Left cardiac atrium (tissue), 4 donors: ENCODE measurements at regions not wholly inside any gene's neighbourhood (a gene's known extent, or its start where the extent isn't known, plus 50 kb on each side); places are given as distances from the start of the nearest gene placed in this dataset.
"Not testable (repeated sequence)": the region's sequence is repeated elsewhere in the genome, so short reads cannot be mapped to it uniquely, and the experiment has no call there.

Experiments
- ATAC-seq, 2 donors: fragments of 200-7000 bp; cut with Tn5 transposase; one replicate each; pipeline ENCODE4 v1.9.1; 2020; ENCODE audit warnings: mild to moderate bottlenecking in 2 of 2, moderate library complexity in 2 of 2
- DNase-seq: peaks from one replicate; pipeline ENCODE4 v3.0.0-alpha.2; 2020
- intact Hi-C, 2 donors: fragments of 100-400 bp; cut with DNase I; formaldehyde crosslinking; loops; one replicate each; pipeline versions ENCODE4 v1.14.1 to v1.15.1; 2022 to 2023
- donor health status: DM: no; HTN: yes; CAD: no.
- donor health status: DM: no; HTN: yes; CAD: no; lungs with severe emphysema.
- donor health status: DM: yes; HTN: yes; CAD: no.
- donor health status: Dilated cardiomyopathy.

DNA sequence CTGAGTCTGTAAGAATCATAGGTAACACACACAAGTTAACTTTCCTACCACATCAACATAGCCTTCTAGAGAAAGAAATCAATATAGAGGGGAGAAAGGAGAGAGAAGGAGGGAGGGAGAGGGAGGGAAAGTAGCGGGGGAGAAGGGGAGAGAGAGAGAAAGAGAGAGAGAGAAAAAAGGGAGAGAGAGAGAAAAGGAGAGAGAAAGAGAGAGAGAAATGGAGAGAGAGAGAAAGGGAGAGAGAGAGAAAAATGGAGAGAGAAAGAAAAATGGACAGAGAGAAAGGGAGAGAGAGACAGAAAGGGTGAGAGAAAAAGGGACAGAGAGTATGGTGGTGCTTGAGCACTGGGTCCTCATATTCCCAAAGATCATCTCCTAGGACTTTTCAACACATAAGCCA is 591.7 kb downstream of the ZEB2 start:
- intact Hi-C loops = no loop called here
- ATAC-seq (no peak), DNase-seq (no peak)

- no peak for ATAC-seq
- no peak for DNase-seq
- intact Hi-C loops = no loop called here
These were observed 593.2 kb downstream of the ZEB2 start for GRCh38 chr2:143926736-143927135.

DNA sequence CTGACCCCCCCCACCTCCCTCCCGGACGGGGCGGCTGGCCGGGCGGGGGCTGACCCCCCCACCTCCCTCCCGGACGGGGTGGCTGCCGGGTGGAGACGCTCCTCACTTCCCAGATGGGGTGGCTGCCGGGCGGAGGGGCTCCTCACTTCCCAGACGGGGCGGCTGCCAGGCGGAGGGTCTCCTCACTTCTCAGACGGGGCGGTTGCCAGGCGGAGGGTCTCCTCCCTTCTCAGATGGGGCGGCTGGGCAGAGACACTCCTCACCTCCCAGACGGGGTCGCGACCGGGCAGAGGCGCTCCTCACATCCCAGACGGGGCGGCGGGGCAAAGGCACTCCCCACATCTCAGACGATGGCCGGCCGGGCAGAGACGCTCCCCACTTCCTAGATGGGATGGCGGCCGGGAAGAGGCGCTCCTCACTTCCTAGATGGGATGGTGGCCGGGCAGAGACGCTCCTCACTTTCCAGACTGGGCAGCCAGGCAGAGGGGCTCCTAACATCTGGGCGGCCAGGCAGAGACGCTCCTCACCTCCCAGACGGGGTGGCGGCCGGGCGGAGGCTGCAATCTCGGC is 597.6 kb downstream of the ZEB2 start:
- ATAC-seq, DNase-seq, intact Hi-C loops: not testable (repeated sequence)

GRCh38 chr2:143918465-143918989 is 601.4 kb downstream of the ZEB2 start:
- no peak for DNase-seq
- no peak for ATAC-seq
- intact Hi-C loops = no loop called here

DNA sequence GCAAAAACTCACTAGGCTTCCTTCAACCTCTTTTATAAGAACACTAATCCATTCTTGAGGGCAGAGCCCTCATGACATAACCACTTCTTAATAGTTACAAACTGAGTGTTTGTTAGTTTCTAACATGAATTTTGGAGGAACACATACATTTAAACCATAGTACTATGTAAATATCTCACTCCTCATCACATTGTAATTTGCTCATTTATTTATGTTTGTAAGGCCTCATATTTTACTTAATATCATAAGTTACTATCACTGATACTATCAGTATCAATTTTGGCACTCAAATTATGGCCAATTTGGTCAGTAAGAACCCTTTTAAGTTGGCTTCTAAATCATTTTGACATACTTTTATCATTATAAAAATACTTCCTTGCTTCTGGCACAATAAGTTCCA is 603.1 kb downstream of the ZEB2 start:
- intact Hi-C loops = no loop called here
- DNase-seq (no peak), ATAC-seq (no peak)

GRCh38 chr2:143909577-143910353 is 610.2 kb downstream of the ZEB2 start:
- ATAC-seq (no peak), DNase-seq (no peak)
- intact Hi-C loops = no loop called here

- DNase-seq = no peak
- no peak for ATAC-seq
- intact Hi-C loops = no loop called here
These were observed 611.1 kb downstream of the ZEB2 start for GRCh38 chr2:143908843-143909242.

DNA sequence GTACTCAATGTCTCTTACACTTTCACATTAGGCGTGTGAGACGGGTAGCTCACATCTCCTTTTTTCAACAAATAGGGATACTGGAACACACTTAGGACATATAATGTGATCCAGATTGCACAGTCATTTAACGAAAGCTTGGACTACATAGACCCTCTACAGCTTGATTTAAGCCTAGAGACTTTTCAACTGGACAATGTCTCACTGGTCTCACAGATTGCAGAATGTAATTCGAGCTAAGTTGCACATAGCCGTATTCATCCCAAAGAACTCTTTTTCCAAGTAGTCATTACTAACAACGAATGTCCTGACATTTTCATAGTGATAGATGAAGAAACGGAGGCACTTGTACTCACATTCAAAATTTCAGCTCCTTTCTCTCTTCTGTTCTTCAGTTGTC is 612.1 kb downstream of the ZEB2 start:
- ATAC-seq (no peak), DNase-seq (no peak)
- intact Hi-C loops = no loop called here

DNA sequence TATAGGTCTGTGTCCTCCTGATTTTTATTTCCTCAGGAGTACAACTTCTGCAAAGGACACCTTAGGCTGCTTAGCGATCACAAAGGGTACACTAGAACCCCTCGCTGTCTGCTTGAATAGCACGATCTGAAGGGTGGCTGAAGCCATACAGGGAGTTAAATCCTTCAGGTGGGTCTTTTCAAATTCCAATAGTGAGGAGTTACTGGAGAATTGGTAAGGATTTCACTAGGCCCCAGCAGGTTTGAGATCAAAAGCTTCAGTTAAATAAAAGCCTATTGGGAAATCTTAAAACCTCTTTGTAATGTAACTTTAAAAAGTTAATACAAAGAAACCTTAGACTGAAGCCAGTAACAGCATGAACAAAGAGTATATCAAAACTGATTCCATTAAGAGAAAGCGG is 613.1 kb downstream of the ZEB2 start:
- DNase-seq (no peak), ATAC-seq (no peak)
- intact Hi-C loops = no loop called here

DNA sequence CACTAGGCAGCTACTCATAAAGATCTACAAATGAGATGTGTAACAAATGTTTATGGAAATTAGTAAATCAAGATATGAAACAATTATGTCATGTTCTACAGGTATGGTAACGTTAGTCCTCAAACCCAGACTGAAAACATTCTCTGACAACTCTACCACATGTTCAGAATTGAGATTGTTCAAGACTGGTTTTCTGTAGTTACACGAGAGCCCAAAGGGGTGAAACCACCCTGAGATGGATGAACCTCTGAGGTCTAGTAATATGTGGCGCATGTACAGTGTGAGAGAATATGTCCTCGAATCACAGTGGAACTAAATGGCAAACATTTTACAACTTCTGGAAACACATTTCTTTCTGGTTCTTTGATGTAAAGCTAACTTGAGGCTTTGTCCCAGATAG is 614.3 kb downstream of the ZEB2 start:
- ATAC-seq = no peak
- intact Hi-C loops = no loop called here
- DNase-seq = no peak

DNA sequence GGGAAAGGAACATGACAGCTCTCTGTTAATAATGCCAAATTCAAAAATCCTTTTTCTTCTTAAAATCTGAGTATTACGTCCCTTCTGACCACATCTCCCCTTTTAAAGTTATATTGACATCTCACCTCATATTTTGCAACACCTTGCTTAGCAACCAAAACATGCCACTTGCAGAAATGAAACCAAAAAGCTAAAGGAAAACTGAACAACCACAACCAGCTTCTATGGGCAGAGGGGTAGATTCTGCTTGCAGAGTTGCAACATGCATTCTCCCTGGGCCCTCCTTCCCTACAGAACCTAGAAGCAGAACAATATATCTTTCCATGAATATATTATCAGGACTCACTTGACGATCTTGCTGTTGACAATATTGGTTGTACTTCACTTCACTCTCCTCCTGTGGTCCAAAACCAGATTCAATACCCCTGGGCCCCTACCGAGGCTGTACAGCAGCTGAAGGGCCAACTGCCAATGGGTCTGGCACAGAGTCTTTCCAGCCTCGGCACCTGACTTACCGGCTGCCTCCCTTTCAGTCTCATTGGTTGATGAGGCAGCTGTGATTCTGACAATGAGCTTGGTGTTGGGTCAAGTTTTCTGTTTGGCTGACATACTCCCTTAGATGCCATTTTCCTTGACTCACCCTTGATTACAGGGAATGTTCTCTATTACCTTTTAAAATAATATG is 616.6 kb downstream of the ZEB2 start:
- intact Hi-C loops = no loop called here
- ATAC-seq = no peak
- DNase-seq = no peak

- DNase-seq (no peak), ATAC-seq (peak in 1 of 2 donors; percentile 33)
- intact Hi-C loops = no loop called here
These were observed 618.6 kb downstream of the ZEB2 start for GRCh38 chr2:143901185-143901842.

GRCh38 chr2:143899987-143900386 is 619.9 kb downstream of the ZEB2 start:
- ATAC-seq = no peak
- intact Hi-C loops = no loop called here

DNA sequence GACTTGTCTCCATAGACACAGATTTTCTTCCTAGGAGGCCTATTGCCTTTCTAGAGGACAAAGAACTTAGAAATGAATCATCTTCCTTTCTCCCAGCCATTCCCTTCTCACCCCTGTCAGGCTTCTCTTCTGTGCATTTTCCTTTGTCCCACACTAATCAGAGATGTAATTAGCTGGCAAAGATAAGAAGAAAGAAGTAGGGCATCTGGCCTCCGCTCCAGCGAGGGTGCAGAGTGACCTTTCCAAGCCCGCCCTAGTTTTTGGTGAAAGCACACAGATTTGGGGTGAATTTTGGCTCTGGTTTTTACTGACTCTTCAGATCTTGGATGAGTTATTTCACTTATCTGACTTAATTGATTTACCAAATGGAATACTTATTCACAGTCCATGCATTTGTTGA is 626.5 kb downstream of the ZEB2 start:
- no peak for ATAC-seq
- no peak for DNase-seq
- intact Hi-C loops = no loop called here

More at GRCh38 chr2:143899987-143900386, 619.9 kb downstream of the ZEB2 start:
- DNase-seq = no peak

DNA sequence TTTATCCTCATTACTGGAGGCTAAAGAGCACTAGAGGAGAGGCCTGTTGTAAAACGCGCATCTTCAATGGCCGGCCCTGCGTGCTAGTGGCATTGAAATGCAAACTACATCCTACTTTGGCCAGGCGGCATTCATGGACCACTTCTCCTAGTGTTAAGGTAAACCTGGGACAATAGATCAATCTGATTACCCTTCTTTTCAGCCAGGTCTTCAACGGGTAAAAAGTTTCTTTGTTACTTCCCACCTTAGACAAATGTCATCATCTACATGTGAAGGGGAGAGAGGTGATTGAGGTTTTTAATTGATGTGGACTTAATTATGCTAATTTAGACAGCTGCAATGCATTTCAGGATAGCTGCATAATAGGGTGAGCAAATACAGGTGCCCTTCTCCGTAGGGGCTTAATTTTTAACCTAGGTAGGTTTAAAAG is 628.0 kb downstream of the ZEB2 start:
- ATAC-seq (no peak), DNase-seq (no peak)
- intact Hi-C loops = no loop called here

DNA sequence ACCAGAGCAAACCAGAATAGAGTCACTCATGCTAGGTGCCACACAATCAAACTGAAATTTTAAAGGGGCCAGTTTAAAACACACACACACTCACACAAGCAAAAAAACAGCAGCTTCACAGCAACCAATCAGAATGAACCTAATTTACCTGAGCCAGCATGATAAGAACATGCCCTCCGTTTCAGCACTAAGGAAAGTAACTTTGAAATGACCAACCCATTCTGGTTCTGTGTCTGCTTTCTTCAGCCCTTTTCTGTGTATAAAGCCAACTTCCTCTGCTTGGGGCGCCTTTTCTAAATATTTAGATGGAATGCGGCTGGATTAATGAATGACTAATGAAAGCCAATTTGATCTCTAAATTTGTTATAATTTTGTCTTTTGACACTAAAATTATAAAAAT is 629.1 kb downstream of the ZEB2 start:
- no peak for DNase-seq
- ATAC-seq = no peak

GRCh38 chr2:143889216-143889615 is 630.7 kb downstream of the ZEB2 start:
- no peak for DNase-seq
- intact Hi-C loops = no loop called here
- ATAC-seq = no peak

More for the DNA sequence above, 629.1 kb downstream of the ZEB2 start:
- intact Hi-C loops = no loop called here

- intact Hi-C loops = no loop called here
- DNase-seq (no peak), ATAC-seq (no peak)
These were observed 634.5 kb downstream of the ZEB2 start for GRCh38 chr2:143885461-143885860.

- ATAC-seq (no peak), DNase-seq (no peak)
- intact Hi-C loops = no loop called here
These were observed 638.7 kb downstream of the ZEB2 start for GRCh38 chr2:143881246-143881645.
